ENCODE measurements at regions not wholly inside any gene's neighbourhood (a gene's known extent, or its start where the extent isn't known, plus 50 kb on each side); places are given as distances from the start of the nearest gene placed in this dataset.
A peak's percentile ranks its signal among the peaks of the same experiment; 100 is the strongest.

- no peak for TF ChIP-seq CTCF (IDR thresholded peaks at IDR 0.05; ENCODE audit: borderline replicate concordance, control extremely low read depth, extremely low read depth, insufficient read depth, missing control alignments)
- no peak for DNase-seq (ENCODE audit: low spot score)
- in situ Hi-C loops (cut with MboI; ENCODE audit: low sequenced_read_pairs, unreplicated experiment) = loop anchor here (10.0 kb wide), 1 partner anchor 575 kb away; no protein-coding TSS in a partner anchor
Measured at GRCh38 chr5:116360008-116360853, 214.4 kb downstream of the SEMA6A start.

GRCh38 chr5:116359592-116359991 lies 215.0 kb downstream of the SEMA6A start:
- no peak for TF ChIP-seq CTCF (IDR thresholded peaks at IDR 0.05; ENCODE audit: borderline replicate concordance, control extremely low read depth, extremely low read depth, insufficient read depth, missing control alignments)
- no peak for DNase-seq (ENCODE audit: low spot score)
- in situ Hi-C loops (cut with MboI; ENCODE audit: low sequenced_read_pairs, unreplicated experiment) = no loop called here

DNA sequence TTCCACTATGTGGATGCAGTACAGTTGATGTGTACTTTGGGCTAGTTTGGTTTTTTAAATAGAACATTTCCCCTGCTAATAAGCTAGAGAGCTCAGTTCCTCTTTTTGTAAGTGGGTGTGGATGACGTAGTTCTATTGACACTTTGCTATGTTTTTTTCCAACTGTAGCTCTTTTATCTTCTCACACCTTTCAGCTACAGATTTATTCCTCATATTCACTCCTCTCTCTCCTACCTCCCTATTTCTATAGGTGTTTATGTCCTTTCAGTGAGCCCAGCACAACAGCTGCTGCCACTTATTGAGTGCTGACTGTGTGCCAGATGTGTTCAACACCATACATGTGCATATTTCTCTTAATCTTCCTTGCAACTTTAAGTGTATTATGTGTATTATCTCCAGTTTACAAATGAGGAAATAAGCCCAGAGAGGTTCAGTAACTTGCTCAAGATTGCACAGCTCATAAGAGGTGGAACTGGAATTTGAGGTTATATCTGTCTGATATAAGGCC lies 215.7 kb downstream of the SEMA6A start:
- no peak for TF ChIP-seq CTCF (IDR thresholded peaks at IDR 0.05; ENCODE audit: borderline replicate concordance, control extremely low read depth, extremely low read depth, insufficient read depth, missing control alignments)
- in situ Hi-C loops (cut with MboI; ENCODE audit: low sequenced_read_pairs, unreplicated experiment) = no loop called here
- DNase-seq (ENCODE audit: low spot score) = peak; percentile 74

- TF ChIP-seq CTCF (IDR thresholded peaks at IDR 0.05; ENCODE audit: borderline replicate concordance, control extremely low read depth, extremely low read depth, insufficient read depth, missing control alignments) = no peak
- DNase-seq (ENCODE audit: low spot score) = no peak
- in situ Hi-C loops (cut with MboI; ENCODE audit: low sequenced_read_pairs, unreplicated experiment) = no loop called here
Measured at GRCh38 chr5:116358015-116358523, 216.6 kb downstream of the SEMA6A start.

DNA sequence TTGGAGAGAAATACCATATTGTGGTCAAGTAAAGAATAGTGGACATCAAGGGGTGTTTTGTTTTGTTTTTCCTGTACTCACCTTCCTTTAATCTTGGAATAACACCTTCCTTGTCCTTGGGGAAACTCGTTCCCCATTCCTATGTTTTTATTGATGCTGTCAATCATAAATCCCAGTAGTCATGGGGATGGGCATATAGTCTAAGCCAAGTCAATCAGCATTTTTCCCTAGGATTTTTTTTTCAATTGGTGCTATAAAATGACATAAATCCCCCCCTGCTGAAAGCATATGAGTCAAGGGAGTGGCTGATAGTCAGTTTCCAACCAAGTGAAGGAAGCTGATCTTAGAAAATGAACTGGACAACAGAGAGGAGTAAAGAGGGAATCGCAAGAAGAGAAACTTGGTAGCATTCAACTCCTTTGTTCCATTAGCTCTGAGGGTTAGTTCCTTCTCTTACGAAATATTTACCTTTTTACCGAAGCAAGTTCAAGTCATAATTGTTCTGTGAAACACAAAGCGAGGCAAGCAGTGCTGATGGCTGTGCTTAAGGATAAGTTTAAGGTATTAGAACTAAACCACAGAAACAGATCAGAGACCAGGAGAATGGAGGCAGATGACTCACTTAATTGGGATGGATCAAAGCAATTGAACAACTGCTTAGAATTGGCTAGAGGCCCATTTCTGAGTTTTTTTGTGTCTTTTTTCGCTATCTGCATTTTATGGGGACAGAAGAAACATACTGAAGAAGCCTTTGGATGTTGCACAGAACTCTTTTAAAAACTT lies 218.6 kb downstream of the SEMA6A start:
- no peak for TF ChIP-seq CTCF (IDR thresholded peaks at IDR 0.05; ENCODE audit: borderline replicate concordance, control extremely low read depth, extremely low read depth, insufficient read depth, missing control alignments)
- no peak for DNase-seq (ENCODE audit: low spot score)
- in situ Hi-C loops (cut with MboI; ENCODE audit: low sequenced_read_pairs, unreplicated experiment) = no loop called here

DNA sequence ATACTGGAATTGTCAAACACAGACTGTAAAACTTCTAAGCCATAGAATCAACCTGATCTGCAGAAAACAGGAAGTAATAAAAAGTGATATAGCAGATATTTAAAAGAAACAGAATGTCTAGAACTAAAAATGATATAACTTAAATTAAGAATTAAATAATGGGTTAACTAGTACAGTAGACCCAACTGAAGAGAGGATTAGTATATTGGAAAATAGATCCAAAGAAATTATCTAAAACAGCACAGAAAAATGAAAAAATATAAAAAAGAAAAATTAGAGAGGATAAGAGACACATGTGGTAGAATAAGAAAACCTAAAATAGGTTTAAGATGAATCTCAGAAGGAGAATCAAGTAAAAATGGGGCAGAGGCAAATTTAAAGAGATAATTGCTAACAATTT lies 219.9 kb downstream of the SEMA6A start:
- TF ChIP-seq CTCF (IDR thresholded peaks at IDR 0.05; ENCODE audit: borderline replicate concordance, control extremely low read depth, extremely low read depth, insufficient read depth, missing control alignments) = no peak
- no peak for DNase-seq (ENCODE audit: low spot score)
- in situ Hi-C loops (cut with MboI; ENCODE audit: low sequenced_read_pairs, unreplicated experiment) = no loop called here
